ENCODE measurements at regions not wholly inside any gene's neighbourhood (a gene's known extent, or its start where the extent isn't known, plus 50 kb on each side); places are given as distances from the start of the nearest gene placed in this dataset.

GRCh38 chr5:154627698-154628678, 127.2 kb upstream of the LARP1 start:
- Histone ChIP-seq H3K27me3 (replicated peaks; ENCODE audit: insufficient read depth, low read length) (no peaks in the 10 kb centered on the region), H3K4me2 (ENCODE audit: low read depth, low read length) (no peak overlapping the region), H4K20me1 (ENCODE audit: insufficient read depth, low read length) (no peaks in the 10 kb centered on the region), H3K9me2 (replicated peaks; ENCODE audit: insufficient read depth, low read length) (no peaks in the 10 kb centered on the region), H3K36me3 (replicated peaks; ENCODE audit: insufficient read depth, low read length) (no peaks in the 10 kb centered on the region), H3K9me3 (replicated peaks; ENCODE audit: insufficient read depth, low read length) (no peaks in the 10 kb centered on the region), H3K79me2 (ENCODE audit: low read length) (no peaks in the 10 kb centered on the region), H3K4me3 (ENCODE audit: low read length) (no peak overlapping the region), H3K27ac (ENCODE audit: low read length) (no peak overlapping the region), H3F3A (ENCODE audit: insufficient read depth, low read length) (no peaks in the 10 kb centered on the region), H3K4me1 (ENCODE audit: low read length) (no peaks in the 10 kb centered on the region), H2AFZ (ENCODE audit: low read length) (no peak overlapping the region), H3K9ac (ENCODE audit: low read length) (no peak overlapping the region)
- no peak for DNase-seq
- TF ChIP-seq CTCF (IDR thresholded peaks at IDR 0.05; ENCODE audit: low read length) (no peak), EZH2 (optimal IDR thresholded peaks at IDR 0.05; ENCODE audit: low read depth, low read length) (no peak), EZH2phosphoT487 (IDR thresholded peaks at IDR 0.05; ENCODE audit: low read length) (no peak)

GRCh38 chr5:154626876-154627557, 128.2 kb upstream of the LARP1 start:
- no peak for DNase-seq

GRCh38 chr5:154625031-154625430, 130.1 kb upstream of the LARP1 start:
- no peaks in the 10 kb centered on the region for H3K79me2 ChIP-seq (ENCODE audit: low read length)
- no peak for DNase-seq
- no peaks in the 10 kb centered on the region for H3K27me3 ChIP-seq (replicated peaks; ENCODE audit: insufficient read depth, low read length)
- H3K9me2 ChIP-seq (replicated peaks; ENCODE audit: insufficient read depth, low read length): no peaks in the 10 kb centered on the region
- no peaks in the 10 kb centered on the region for H3K36me3 ChIP-seq (replicated peaks; ENCODE audit: insufficient read depth, low read length)
- no peaks in the 10 kb centered on the region for H3K9me3 ChIP-seq (replicated peaks; ENCODE audit: insufficient read depth, low read length)
- H4K20me1 ChIP-seq (ENCODE audit: insufficient read depth, low read length): no peaks in the 10 kb centered on the region
- no peaks in the 10 kb centered on the region for H3K4me1 ChIP-seq (ENCODE audit: low read length)
- no peak overlapping the region for H3K4me2 ChIP-seq (ENCODE audit: low read depth, low read length)
- no peak overlapping the region for H3K4me3 ChIP-seq (ENCODE audit: low read length)
- no peak overlapping the region for H2AFZ ChIP-seq (ENCODE audit: low read length)
- H3K27ac ChIP-seq (ENCODE audit: low read length): no peak overlapping the region
- no peak overlapping the region for H3K9ac ChIP-seq (ENCODE audit: low read length)
- H3F3A ChIP-seq (ENCODE audit: insufficient read depth, low read length): no peaks in the 10 kb centered on the region
- TF ChIP-seq EZH2 (optimal IDR thresholded peaks at IDR 0.05; ENCODE audit: low read depth, low read length): no peak
- no peak for TF ChIP-seq CTCF (IDR thresholded peaks at IDR 0.05; ENCODE audit: low read length)
- TF ChIP-seq EZH2phosphoT487 (IDR thresholded peaks at IDR 0.05; ENCODE audit: low read length): no peak

More at GRCh38 chr5:154626876-154627557, 128.2 kb upstream of the LARP1 start:
- no peak overlapping the region for H3K4me3 ChIP-seq (ENCODE audit: low read length)
- H3K27ac ChIP-seq (ENCODE audit: low read length): no peak overlapping the region
- H3F3A ChIP-seq (ENCODE audit: insufficient read depth, low read length): no peaks in the 10 kb centered on the region
- H3K4me1 ChIP-seq (ENCODE audit: low read length): no peaks in the 10 kb centered on the region
- no peaks in the 10 kb centered on the region for H3K9me2 ChIP-seq (replicated peaks; ENCODE audit: insufficient read depth, low read length)
- H3K79me2 ChIP-seq (ENCODE audit: low read length): no peaks in the 10 kb centered on the region
- no peak overlapping the region for H3K4me2 ChIP-seq (ENCODE audit: low read depth, low read length)
- H3K27me3 ChIP-seq (replicated peaks; ENCODE audit: insufficient read depth, low read length): no peaks in the 10 kb centered on the region
- TF ChIP-seq EZH2 (optimal IDR thresholded peaks at IDR 0.05; ENCODE audit: low read depth, low read length) (no peak), CTCF (IDR thresholded peaks at IDR 0.05; ENCODE audit: low read length) (no peak), EZH2phosphoT487 (IDR thresholded peaks at IDR 0.05; ENCODE audit: low read length) (no peak)
- H2AFZ ChIP-seq (ENCODE audit: low read length): no peak overlapping the region
- H4K20me1 ChIP-seq (ENCODE audit: insufficient read depth, low read length): no peaks in the 10 kb centered on the region
- H3K36me3 ChIP-seq (replicated peaks; ENCODE audit: insufficient read depth, low read length): no peaks in the 10 kb centered on the region
- H3K9me3 ChIP-seq (replicated peaks; ENCODE audit: insufficient read depth, low read length): no peaks in the 10 kb centered on the region
- H3K9ac ChIP-seq (ENCODE audit: low read length): no peak overlapping the region

Measured in MM.1S (cell line).